ENCODE measurements at regions not wholly inside any gene's neighbourhood (a gene's known extent, or its start where the extent isn't known, plus 50 kb on each side); places are given as distances from the start of the nearest gene placed in this dataset.
A peak's percentile ranks its signal among the peaks of the same experiment; 100 is the strongest.

GRCh38 chr14:25537846-25538455, 488.0 kb upstream of the STXBP6 start:
- TF ChIP-seq, protein P1, sequence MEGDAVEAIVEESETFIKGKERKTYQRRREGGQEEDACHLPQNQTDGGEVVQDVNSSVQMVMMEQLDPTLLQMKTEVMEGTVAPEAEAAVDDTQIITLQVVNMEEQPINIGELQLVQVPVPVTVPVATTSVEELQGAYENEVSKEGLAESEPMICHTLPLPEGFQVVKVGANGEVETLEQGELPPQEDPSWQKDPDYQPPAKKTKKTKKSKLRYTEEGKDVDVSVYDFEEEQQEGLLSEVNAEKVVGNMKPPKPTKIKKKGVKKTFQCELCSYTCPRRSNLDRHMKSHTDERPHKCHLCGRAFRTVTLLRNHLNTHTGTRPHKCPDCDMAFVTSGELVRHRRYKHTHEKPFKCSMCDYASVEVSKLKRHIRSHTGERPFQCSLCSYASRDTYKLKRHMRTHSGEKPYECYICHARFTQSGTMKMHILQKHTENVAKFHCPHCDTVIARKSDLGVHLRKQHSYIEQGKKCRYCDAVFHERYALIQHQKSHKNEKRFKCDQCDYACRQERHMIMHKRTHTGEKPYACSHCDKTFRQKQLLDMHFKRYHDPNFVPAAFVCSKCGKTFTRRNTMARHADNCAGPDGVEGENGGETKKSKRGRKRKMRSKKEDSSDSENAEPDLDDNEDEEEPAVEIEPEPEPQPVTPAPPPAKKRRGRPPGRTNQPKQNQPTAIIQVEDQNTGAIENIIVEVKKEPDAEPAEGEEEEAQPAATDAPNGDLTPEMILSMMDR (IDR thresholded peaks at IDR 0.05; ENCODE audit: insufficient read depth, low read length, poor library complexity, severe bottlenecking) = peak; percentile 48
- TF ChIP-seq EZH2phosphoT487 (conservative IDR thresholded peaks at IDR 0.05; ENCODE audit: low read length) = no peak
